ENCODE measurements at regions not wholly inside any gene's neighbourhood (a gene's known extent, or its start where the extent isn't known, plus 50 kb on each side); places are given as distances from the start of the nearest gene placed in this dataset.

DNA sequence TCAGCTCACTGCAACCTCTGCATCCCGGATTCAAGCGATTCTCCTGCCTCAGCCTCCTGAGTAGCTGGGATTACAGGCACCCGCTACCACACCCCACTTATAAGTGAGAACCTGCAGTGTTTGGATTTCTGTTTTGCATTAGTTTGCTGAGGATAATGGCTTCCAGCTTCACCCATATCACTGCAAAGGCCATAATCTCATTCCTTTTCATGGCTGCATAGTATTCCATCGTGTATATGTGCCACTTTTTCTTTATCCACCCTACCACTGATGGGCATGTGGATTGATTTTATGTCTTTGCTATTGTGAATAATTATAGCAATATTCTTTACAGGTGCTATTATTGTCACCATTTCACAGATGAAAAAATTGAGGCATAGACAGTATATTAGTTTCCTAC lies 301.0 kb upstream of the MAF start:
- TF ChIP-seq, protein P1, sequence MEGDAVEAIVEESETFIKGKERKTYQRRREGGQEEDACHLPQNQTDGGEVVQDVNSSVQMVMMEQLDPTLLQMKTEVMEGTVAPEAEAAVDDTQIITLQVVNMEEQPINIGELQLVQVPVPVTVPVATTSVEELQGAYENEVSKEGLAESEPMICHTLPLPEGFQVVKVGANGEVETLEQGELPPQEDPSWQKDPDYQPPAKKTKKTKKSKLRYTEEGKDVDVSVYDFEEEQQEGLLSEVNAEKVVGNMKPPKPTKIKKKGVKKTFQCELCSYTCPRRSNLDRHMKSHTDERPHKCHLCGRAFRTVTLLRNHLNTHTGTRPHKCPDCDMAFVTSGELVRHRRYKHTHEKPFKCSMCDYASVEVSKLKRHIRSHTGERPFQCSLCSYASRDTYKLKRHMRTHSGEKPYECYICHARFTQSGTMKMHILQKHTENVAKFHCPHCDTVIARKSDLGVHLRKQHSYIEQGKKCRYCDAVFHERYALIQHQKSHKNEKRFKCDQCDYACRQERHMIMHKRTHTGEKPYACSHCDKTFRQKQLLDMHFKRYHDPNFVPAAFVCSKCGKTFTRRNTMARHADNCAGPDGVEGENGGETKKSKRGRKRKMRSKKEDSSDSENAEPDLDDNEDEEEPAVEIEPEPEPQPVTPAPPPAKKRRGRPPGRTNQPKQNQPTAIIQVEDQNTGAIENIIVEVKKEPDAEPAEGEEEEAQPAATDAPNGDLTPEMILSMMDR (IDR thresholded peaks at IDR 0.05; ENCODE audit: insufficient read depth, low read depth, low read length, missing control alignments): no peak
- DNase-seq (ENCODE audit: low read depth): no peak
- no peak overlapping the region for H3K4me3 ChIP-seq (ENCODE audit: low read depth, low read length)

DNA sequence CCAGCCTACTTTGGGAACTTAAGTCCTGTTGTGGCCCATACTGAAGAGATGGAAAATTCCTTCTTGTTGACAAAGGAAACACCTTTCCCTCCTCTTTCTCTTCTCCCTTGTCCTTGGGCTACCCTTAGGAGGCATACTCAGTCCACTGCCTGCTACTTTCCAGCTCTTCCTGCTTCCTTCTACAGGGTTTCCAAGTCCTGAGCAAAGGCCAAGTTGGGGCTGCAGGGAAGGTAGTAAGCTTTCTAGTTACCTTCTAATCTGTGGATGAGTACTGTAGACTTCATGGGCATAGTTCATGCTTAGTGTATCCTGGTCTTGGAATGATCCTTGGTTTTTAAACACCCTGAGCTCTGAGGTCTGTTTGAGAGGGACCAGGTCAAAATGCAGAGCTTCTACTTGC lies 299.2 kb upstream of the MAF start:
- TF ChIP-seq, protein P1 (IDR thresholded peaks at IDR 0.05; ENCODE audit: insufficient read depth, low read depth, low read length, missing control alignments): no peak
- H3K4me3 ChIP-seq (ENCODE audit: low read depth, low read length): no peak overlapping the region
- DNase-seq (ENCODE audit: low read depth): no peak

DNA sequence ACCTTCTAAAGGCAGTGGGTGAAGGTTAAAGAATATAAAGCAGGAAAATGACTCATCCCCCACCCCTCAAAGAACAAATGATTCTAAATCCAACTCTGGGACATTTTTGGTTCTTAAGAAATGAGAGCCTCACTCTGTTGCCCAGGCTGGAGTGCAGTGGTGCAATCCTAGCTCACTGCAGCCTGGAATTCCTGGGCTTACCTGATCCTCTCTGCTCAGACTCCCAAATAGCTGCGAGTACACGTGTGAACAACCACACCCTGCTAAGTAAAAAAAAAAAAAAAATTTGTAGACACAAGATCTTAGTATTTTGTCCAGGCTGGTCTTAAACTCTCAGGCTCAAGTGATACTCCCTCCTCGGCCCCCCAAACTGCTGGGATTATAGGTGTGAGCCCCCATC lies 298.8 kb upstream of the MAF start:
- TF ChIP-seq, protein P1 (IDR thresholded peaks at IDR 0.05; ENCODE audit: insufficient read depth, low read depth, low read length, missing control alignments): no peak
- DNase-seq (ENCODE audit: low read depth): no peak
- H3K4me3 ChIP-seq (ENCODE audit: low read depth, low read length): no peak overlapping the region

DNA sequence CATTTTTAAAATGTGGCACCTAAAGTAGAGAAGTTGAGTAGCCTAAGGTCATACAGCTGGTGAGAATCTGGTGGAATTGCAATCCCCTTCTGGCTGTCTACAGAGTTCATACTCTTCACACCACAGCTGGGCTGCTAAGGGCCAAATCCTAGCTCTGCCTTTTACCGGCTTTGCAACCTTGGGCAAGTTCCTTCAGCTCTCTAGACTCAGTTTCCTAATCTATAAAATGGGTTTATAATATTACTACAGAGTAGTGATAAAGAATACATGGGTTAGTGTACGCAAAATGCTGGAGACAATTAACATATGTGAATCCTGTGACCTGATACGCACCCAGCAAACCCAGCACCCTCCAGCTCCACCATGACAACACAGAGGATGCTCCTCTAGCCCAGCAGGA lies 298.2 kb upstream of the MAF start:
- TF ChIP-seq, protein P1 (IDR thresholded peaks at IDR 0.05; ENCODE audit: insufficient read depth, low read depth, low read length, missing control alignments): no peak
- H3K4me3 ChIP-seq (ENCODE audit: low read depth, low read length): no peak overlapping the region
- DNase-seq (ENCODE audit: low read depth): no peak

DNA sequence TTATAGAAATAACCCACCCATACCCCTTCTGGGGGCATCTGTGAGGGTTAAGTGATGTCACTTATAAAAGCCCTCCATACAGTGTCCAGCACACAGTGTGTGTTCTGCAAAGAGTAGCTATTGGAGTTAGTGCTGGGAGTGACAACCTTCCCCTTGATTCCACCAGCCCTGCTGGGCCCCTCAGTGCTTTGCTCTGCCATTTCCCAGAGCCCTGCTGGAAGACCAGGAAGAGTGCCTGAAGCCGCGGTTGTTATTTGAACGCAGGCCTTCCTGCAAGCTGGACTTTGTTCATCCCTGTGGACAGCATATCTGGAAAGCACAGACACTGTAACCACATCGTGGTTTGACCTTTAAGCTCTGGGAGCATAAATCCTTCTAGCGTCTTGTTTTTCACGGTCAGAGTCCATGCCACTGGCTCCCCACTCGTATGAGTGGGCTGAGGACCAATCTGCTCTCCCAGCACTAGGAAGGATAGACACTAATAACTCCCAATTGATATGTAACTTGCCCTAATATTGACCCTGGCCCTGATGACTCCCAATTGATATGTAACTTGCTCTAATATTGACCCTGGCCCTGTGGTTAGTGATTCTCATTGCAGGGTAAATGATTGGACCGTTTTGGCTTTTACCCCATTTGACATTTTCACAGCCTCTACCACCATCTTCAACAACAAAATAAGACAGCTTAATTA lies 297.1 kb upstream of the MAF start:
- TF ChIP-seq, protein P1 (IDR thresholded peaks at IDR 0.05; ENCODE audit: insufficient read depth, low read depth, low read length, missing control alignments): no peak
- no peak for DNase-seq (ENCODE audit: low read depth)
- no peak overlapping the region for H3K4me3 ChIP-seq (ENCODE audit: low read depth, low read length)

DNA sequence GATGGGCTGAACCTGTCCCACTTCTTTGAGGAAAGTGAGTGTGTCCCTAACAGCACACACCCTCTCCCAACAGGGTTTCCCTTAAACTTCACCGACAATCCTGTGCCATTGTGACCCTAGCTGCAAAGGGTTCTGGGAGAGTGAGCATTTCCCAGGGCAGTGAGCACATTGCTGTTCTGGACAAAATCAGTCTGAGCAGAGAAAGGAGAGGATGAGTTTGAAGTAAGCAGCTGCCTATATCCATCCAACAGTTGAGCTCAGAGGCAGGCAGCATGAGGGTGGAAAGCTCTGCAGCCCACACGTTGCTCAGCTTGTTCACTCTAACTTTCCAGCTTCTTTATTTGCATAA lies 296.5 kb upstream of the MAF start:
- TF ChIP-seq, protein P1 (IDR thresholded peaks at IDR 0.05; ENCODE audit: insufficient read depth, low read depth, low read length, missing control alignments): no peak
- no peak for DNase-seq (ENCODE audit: low read depth)
- no peak overlapping the region for H3K4me3 ChIP-seq (ENCODE audit: low read depth, low read length)

DNA sequence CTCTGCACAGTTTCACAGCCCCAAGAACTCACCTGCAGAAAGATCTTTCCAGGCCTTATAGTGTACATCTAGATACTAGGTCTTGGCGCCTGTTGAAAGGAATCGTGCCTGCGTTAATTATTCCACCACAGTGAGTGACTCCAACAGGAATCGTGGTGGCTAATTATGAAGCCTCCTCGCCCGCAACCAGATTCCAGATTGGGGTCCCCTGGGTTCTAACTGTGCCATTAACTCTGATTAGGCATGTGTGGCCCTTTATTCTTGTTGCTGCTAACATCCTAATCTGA lies 295.3 kb upstream of the MAF start:
- TF ChIP-seq, protein P1 (IDR thresholded peaks at IDR 0.05; ENCODE audit: insufficient read depth, low read depth, low read length, missing control alignments): no peak
- no peak for DNase-seq (ENCODE audit: low read depth)
- no peak overlapping the region for H3K4me3 ChIP-seq (ENCODE audit: low read depth, low read length)

Measured in GM12865 (cell line).